ENCODE measurements at regions not wholly inside any gene's neighbourhood (a gene's known extent, or its start where the extent isn't known, plus 50 kb on each side); places are given as distances from the start of the nearest gene placed in this dataset.

- H3K27ac ChIP-seq, result no peak overlapping the region
- TF ChIP-seq CTCF (conservative IDR thresholded peaks at IDR 0.05), result no peak
These were observed 197.1 kb downstream of the MED10 start for GRCh38 chr5:6181147-6181729.

GRCh38 chr5:6180231-6180872 lies 198.0 kb downstream of the MED10 start:
- TF ChIP-seq ZFX (IDR thresholded peaks at IDR 0.05) (no peak), CTCF (conservative IDR thresholded peaks at IDR 0.05) (no peak)
- no peak overlapping the region for H3K27ac ChIP-seq

- no peak for TF ChIP-seq CTCF (conservative IDR thresholded peaks at IDR 0.05)
- TF ChIP-seq ZFX (IDR thresholded peaks at IDR 0.05), result no peak
- no peak overlapping the region for H3K27ac ChIP-seq
These were observed 199.4 kb downstream of the MED10 start for GRCh38 chr5:6178846-6179532.

- TF ChIP-seq CTCF (conservative IDR thresholded peaks at IDR 0.05), result no peak
- no peak for TF ChIP-seq ZFX (IDR thresholded peaks at IDR 0.05)
- H3K27ac ChIP-seq, result no peak overlapping the region
These were observed 200.4 kb downstream of the MED10 start for GRCh38 chr5:6177926-6178325.

- no peak overlapping the region for H3K27ac ChIP-seq
- TF ChIP-seq CTCF (conservative IDR thresholded peaks at IDR 0.05), result no peak
- no peak for TF ChIP-seq ZFX (IDR thresholded peaks at IDR 0.05)
These were observed 202.1 kb downstream of the MED10 start for GRCh38 chr5:6176102-6176693.

GRCh38 chr5:6175172-6175854 lies 203.0 kb downstream of the MED10 start:
- TF ChIP-seq ZFX (IDR thresholded peaks at IDR 0.05), result no peak
- TF ChIP-seq CTCF (conservative IDR thresholded peaks at IDR 0.05), result no peak
- H3K27ac ChIP-seq, result no peak overlapping the region
